AG09319 (cell line): ENCODE measurements at regions not wholly inside any gene's neighbourhood (a gene's known extent, or its start where the extent isn't known, plus 50 kb on each side); places are given as distances from the start of the nearest gene placed in this dataset.

Source experiments
- DNase-seq: peaks from one replicate; pipeline ENCODE4 v3.0.0-alpha.2; 2010; ENCODE audit warnings: low read depth; ENCODE audit errors: extremely low read depth
- CTCF ChIP-seq: IDR thresholded peaks from 2 replicates; pipeline ENCODE4 v1.5.1; 2011; ENCODE audit warnings: low read depth, mild to moderate bottlenecking, inconsistent platforms, low read length, moderate library complexity

- no peak for DNase-seq
- TF ChIP-seq CTCF: no peak
Observed at GRCh38 chr15:62426387-62426956, 261.4 kb upstream of the C2CD4B start.

GRCh38 chr15:62428259-62428658, 263.2 kb upstream of the C2CD4B start:
- DNase-seq: no peak
- no peak for TF ChIP-seq CTCF

- no peak for DNase-seq
- TF ChIP-seq CTCF: no peak
Observed at GRCh38 chr15:62428851-62429598, 263.9 kb upstream of the C2CD4B start.

GRCh38 chr15:62430056-62430455, 265.0 kb upstream of the C2CD4B start:
- no peak for TF ChIP-seq CTCF
- DNase-seq: no peak

GRCh38 chr15:62430552-62430951, 265.5 kb upstream of the C2CD4B start:
- no peak for TF ChIP-seq CTCF
- DNase-seq: no peak

- no peak for DNase-seq
- no peak for TF ChIP-seq CTCF
Observed at GRCh38 chr15:62431008-62431797, 266.1 kb upstream of the C2CD4B start.

- no peak for TF ChIP-seq CTCF
- DNase-seq: no peak
Observed at GRCh38 chr15:62431817-62432216, 266.7 kb upstream of the C2CD4B start.
